ENCODE measurements at regions not wholly inside any gene's neighbourhood (a gene's known extent, or its start where the extent isn't known, plus 50 kb on each side); places are given as distances from the start of the nearest gene placed in this dataset.
"Not testable (repeated sequence)": the region's sequence is repeated elsewhere in the genome, so short reads cannot be mapped to it uniquely, and the experiment has no call there.

DNA sequence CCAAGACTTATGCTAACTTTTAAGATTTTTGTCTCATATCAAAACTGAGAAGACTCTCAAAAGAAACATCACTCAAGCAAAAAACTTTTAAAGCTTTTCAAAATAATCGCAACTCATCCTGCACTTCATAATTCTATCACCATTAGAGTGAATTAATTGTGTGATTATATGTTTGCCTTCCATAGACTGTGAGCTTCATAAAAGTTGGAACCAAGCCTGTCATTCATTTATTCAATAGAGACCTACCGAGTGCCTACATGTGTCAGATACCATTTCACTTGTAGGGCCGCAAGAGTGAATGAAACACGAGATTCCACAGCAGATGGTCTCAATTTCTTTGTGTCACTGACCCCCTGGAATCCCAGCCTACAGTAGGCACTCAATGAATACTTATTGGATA, 106.4 kb downstream of the RHOU start:
- ATAC-seq (ENCODE audit: low read depth): no peak
- H3K27ac Mint-ChIP-seq: no peak overlapping the region
- peaks cover 5% of the 10 kb centered on the region for H3K27me3 Mint-ChIP-seq
- ChIA-PET CTCF (no interaction called here), POLR2A (no interaction called here)
- H3K36me3 Mint-ChIP-seq (ENCODE audit: low read depth): no peaks in the 10 kb centered on the region
- intact Hi-C loops (cut with micrococcal nuclease): no loop called here
- peaks cover 7% of the 10 kb centered on the region for H3K9me3 Mint-ChIP-seq
- no peaks in the 10 kb centered on the region for H3K4me1 Mint-ChIP-seq
- TF ChIP-seq, protein P1, sequence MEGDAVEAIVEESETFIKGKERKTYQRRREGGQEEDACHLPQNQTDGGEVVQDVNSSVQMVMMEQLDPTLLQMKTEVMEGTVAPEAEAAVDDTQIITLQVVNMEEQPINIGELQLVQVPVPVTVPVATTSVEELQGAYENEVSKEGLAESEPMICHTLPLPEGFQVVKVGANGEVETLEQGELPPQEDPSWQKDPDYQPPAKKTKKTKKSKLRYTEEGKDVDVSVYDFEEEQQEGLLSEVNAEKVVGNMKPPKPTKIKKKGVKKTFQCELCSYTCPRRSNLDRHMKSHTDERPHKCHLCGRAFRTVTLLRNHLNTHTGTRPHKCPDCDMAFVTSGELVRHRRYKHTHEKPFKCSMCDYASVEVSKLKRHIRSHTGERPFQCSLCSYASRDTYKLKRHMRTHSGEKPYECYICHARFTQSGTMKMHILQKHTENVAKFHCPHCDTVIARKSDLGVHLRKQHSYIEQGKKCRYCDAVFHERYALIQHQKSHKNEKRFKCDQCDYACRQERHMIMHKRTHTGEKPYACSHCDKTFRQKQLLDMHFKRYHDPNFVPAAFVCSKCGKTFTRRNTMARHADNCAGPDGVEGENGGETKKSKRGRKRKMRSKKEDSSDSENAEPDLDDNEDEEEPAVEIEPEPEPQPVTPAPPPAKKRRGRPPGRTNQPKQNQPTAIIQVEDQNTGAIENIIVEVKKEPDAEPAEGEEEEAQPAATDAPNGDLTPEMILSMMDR (IDR thresholded peaks at IDR 0.05): no peak
- DNase-seq: no peak
- H3K4me3 Mint-ChIP-seq: no peak overlapping the region

GRCh38 chr1:228842094-228842775, 107.0 kb downstream of the RHOU start:
- ATAC-seq (ENCODE audit: low read depth): no peak
- no peak overlapping the region for H3K4me3 Mint-ChIP-seq
- DNase-seq: no peak
- no peak overlapping the region for H3K27ac Mint-ChIP-seq
- no peaks in the 10 kb centered on the region for H3K36me3 Mint-ChIP-seq (ENCODE audit: low read depth)
- no peaks in the 10 kb centered on the region for H3K4me1 Mint-ChIP-seq
- intact Hi-C loops (cut with micrococcal nuclease): no loop called here
- no peaks in the 10 kb centered on the region for H3K27me3 Mint-ChIP-seq
- TF ChIP-seq, protein P1 (IDR thresholded peaks at IDR 0.05): no peak
- ChIA-PET CTCF (no interaction called here), POLR2A (no interaction called here)
- peaks cover 7% of the 10 kb centered on the region for H3K9me3 Mint-ChIP-seq

DNA sequence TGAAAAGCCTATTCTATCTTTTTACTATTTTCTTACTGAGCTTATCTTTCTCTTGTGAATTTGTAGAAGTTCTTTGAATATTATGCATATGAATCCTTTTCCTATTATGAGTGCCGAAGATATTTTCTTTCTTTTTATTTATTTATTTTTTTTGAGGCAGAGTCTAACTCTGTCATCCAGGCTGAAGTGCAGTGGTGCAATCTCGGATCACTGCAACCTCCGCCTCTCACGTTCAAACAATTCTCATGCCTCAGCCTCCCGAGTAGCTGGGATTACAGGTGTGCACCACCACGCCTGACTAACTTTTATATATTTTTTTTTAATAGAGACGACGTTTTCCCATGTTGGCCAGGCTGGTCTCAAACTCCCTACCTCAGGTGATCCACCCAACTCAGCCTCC, 109.8 kb downstream of the RHOU start:
- peaks cover 7% of the 10 kb centered on the region for H3K4me1 Mint-ChIP-seq
- no peaks in the 10 kb centered on the region for H3K27me3 Mint-ChIP-seq
- H3K36me3 Mint-ChIP-seq (ENCODE audit: low read depth): no peaks in the 10 kb centered on the region
- POLR2A ChIA-PET: interaction anchor here (0.5 kb wide), 1 partner anchor 33 kb away, joined by 5 read pairs; no protein-coding TSS in a partner anchor
- ATAC-seq (ENCODE audit: low read depth) (no peak), DNase-seq (no peak)
- H3K27ac Mint-ChIP-seq: no peak overlapping the region
- peaks cover 7% of the 10 kb centered on the region for H3K9me3 Mint-ChIP-seq
- intact Hi-C loops (cut with micrococcal nuclease): no loop called here
- TF ChIP-seq, protein P1 (IDR thresholded peaks at IDR 0.05): no peak
- CTCF ChIA-PET: no interaction called here
- H3K4me3 Mint-ChIP-seq: no peak overlapping the region

DNA sequence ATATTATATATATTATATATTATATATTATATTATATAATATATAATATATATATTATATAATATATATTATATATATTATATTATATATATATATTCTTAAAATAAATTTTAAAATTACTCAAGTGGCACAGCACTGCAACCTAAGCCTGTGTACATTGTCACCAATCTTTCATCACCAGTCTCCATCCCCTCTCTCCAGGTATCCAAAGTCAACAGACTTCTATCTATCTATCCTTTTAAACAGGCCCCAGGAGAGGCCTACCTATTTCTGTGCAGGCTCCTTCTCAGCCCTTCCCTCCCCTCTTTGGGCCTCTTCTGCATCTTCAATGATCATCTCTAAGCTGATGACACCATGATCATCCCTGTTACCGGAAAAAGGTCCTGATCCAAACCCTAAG, 111.7 kb downstream of the RHOU start:
- TF ChIP-seq, protein P1 (IDR thresholded peaks at IDR 0.05): no peak
- Mint-ChIP-seq H3K36me3 (ENCODE audit: low read depth) (no peaks in the 10 kb centered on the region), H3K27me3 (peaks cover 2% of the 10 kb centered on the region), H3K9me3 (peaks cover 7% of the 10 kb centered on the region), H3K4me1 (peaks cover 14% of the 10 kb centered on the region), H3K4me3 (no peak overlapping the region), H3K27ac (no peak overlapping the region)
- POLR2A ChIA-PET: no interaction called here
- intact Hi-C loops (cut with micrococcal nuclease): no loop called here
- no peak for ATAC-seq (ENCODE audit: low read depth)
- CTCF ChIA-PET: no interaction called here
- no peak for DNase-seq

- H3K4me3 Mint-ChIP-seq; DNase-seq; H3K27ac Mint-ChIP-seq; ATAC-seq (ENCODE audit: low read depth); POLR2A ChIA-PET; H3K9me3 Mint-ChIP-seq; intact Hi-C loops (cut with micrococcal nuclease); H3K36me3 Mint-ChIP-seq (ENCODE audit: low read depth); H3K27me3 Mint-ChIP-seq; CTCF ChIA-PET: not testable (repeated sequence)
- peaks cover 14% of the 10 kb centered on the region for H3K4me1 Mint-ChIP-seq
These were observed 112.2 kb downstream of the RHOU start for GRCh38 chr1:228847451-228847850.

- intact Hi-C loops (cut with micrococcal nuclease): no loop called here
- Mint-ChIP-seq H3K27ac (no peak overlapping the region), H3K36me3 (ENCODE audit: low read depth) (no peaks in the 10 kb centered on the region), H3K27me3 (peaks cover 4% of the 10 kb centered on the region), H3K4me3 (no peak overlapping the region), H3K4me1 (peaks cover 14% of the 10 kb centered on the region), H3K9me3 (peaks cover under 1% of the 10 kb centered on the region)
- ChIA-PET POLR2A (no interaction called here), CTCF (no interaction called here)
- DNase-seq (no peak), ATAC-seq (ENCODE audit: low read depth) (no peak)
- TF ChIP-seq, protein P1 (IDR thresholded peaks at IDR 0.05): no peak
These were observed 113.1 kb downstream of the RHOU start for GRCh38 chr1:228848406-228848805.

All from activated B cell treated with CpG ODN at 0.5 μM for 24 hours (primary cell).